HUES64 (cell line): ENCODE measurements at regions not wholly inside any gene's neighbourhood (a gene's known extent, or its start where the extent isn't known, plus 50 kb on each side); places are given as distances from the start of the nearest gene placed in this dataset.
"Not testable (repeated sequence)": the region's sequence is repeated elsewhere in the genome, so short reads cannot be mapped to it uniquely, and the experiment has no call there.

Source experiments
- H3K27ac ChIP-seq: 2 replicates; pipeline ENCODE4 v1.7.0; 2013; ENCODE audit warnings: low read depth, low read length, inconsistent platforms
- H3K27me3 ChIP-seq: 2 replicates; pipeline ENCODE4 v1.6.1; 2013; ENCODE audit warnings: mild to moderate bottlenecking, low read length; ENCODE audit not compliant: insufficient read depth
- H3K36me3 ChIP-seq: 2 replicates; pipeline ENCODE4 v1.6.1; 2013; ENCODE audit warnings: mild to moderate bottlenecking, low read length; ENCODE audit not compliant: insufficient read depth
- H3K4me1 ChIP-seq: 2 replicates; pipeline ENCODE4 v1.6.1; 2013; ENCODE audit warnings: mild to moderate bottlenecking, low read length, moderate library complexity; ENCODE audit not compliant: insufficient read depth
- H3K4me3 ChIP-seq: 2 replicates; pipeline ENCODE4 v1.5.1; 2013; ENCODE audit warnings: mild to moderate bottlenecking, low read length, moderate library complexity
- H3K9ac ChIP-seq: 2 replicates; pipeline ENCODE4 v1.6.1; 2013; ENCODE audit warnings: mild to moderate bottlenecking, low read depth, low read length
- H3K9me3 ChIP-seq: 2 replicates; pipeline ENCODE4 v1.6.1; 2013; ENCODE audit warnings: low read depth, low read length; ENCODE audit not compliant: insufficient read depth
- WGBS: fragments of 150-250, 120-280 bp; methylation state at CpG from one replicate; pipeline ENCODE4 v1.1.7; 2013; ENCODE audit warnings: missing lambda C conversion rate; 5-methylcytosine and 5-hydroxymethylcytosine counted together

GRCh38 chr7:84729284-84729683 is 457.6 kb downstream of the SEMA3D start:
- Histone ChIP-seq H3K4me1 (no peaks in the 10 kb centered on the region), H3K4me3 (no peak overlapping the region), H3K27me3 (no peaks in the 10 kb centered on the region), H3K9me3 (0 out of 2 replicates have a peak, but pooled peaks cover 4% of the 10 kb centered on the region), H3K27ac (no peak overlapping the region), H3K36me3 (no peaks in the 10 kb centered on the region), H3K9ac (no peak overlapping the region)
- 94% methylated on average over 1 of the region's 1 CpG for WGBS

- 96% methylated on average over 3 of the region's 3 CpGs for WGBS
- H3K36me3 ChIP-seq = no peaks in the 10 kb centered on the region
- H3K27me3 ChIP-seq = no peaks in the 10 kb centered on the region
- H3K9ac ChIP-seq = no peak overlapping the region
- no peak overlapping the region for H3K27ac ChIP-seq
- H3K9me3 ChIP-seq = no peaks in the 10 kb centered on the region
- H3K4me1 ChIP-seq = no peaks in the 10 kb centered on the region
- H3K4me3 ChIP-seq = no peak overlapping the region
These were observed 464.1 kb downstream of the SEMA3D start for GRCh38 chr7:84722734-84723133.

GRCh38 chr7:84722086-84722485 is 464.8 kb downstream of the SEMA3D start:
- H3K9me3 ChIP-seq = no peaks in the 10 kb centered on the region
- H3K4me3 ChIP-seq = no peak overlapping the region
- H3K36me3 ChIP-seq = no peaks in the 10 kb centered on the region
- no peak overlapping the region for H3K27ac ChIP-seq
- WGBS = 96% methylated on average over 1 of the region's 3 CpGs
- H3K9ac ChIP-seq = no peak overlapping the region
- H3K27me3 ChIP-seq = no peaks in the 10 kb centered on the region
- H3K4me1 ChIP-seq = no peaks in the 10 kb centered on the region

- no peak overlapping the region for H3K9ac ChIP-seq
- no peaks in the 10 kb centered on the region for H3K9me3 ChIP-seq
- no peak overlapping the region for H3K4me3 ChIP-seq
- no peaks in the 10 kb centered on the region for H3K36me3 ChIP-seq
- no peaks in the 10 kb centered on the region for H3K27me3 ChIP-seq
- H3K27ac ChIP-seq = no peak overlapping the region
- no peaks in the 10 kb centered on the region for H3K4me1 ChIP-seq
These were observed 466.3 kb downstream of the SEMA3D start for GRCh38 chr7:84720456-84721097.

GRCh38 chr7:84714765-84715164 is 472.1 kb downstream of the SEMA3D start:
- 58% methylated on average over 4 of the region's 4 CpGs for WGBS
- Histone ChIP-seq H3K9ac (no peak overlapping the region), H3K4me1 (no peaks in the 10 kb centered on the region), H3K4me3 (no peak overlapping the region), H3K27ac (no peak overlapping the region), H3K36me3 (no peaks in the 10 kb centered on the region), H3K27me3 (no peaks in the 10 kb centered on the region), H3K9me3 (no peaks in the 10 kb centered on the region)

- H3K36me3 ChIP-seq = no peaks in the 10 kb centered on the region
- H3K4me3 ChIP-seq = no peak overlapping the region
- H3K9ac ChIP-seq = no peak overlapping the region
- H3K27ac ChIP-seq = no peak overlapping the region
- H3K4me1 ChIP-seq = no peaks in the 10 kb centered on the region
- H3K27me3 ChIP-seq = no peaks in the 10 kb centered on the region
- no peaks in the 10 kb centered on the region for H3K9me3 ChIP-seq
- WGBS = 99% methylated on average over 3 of the region's 4 CpGs
These were observed 474.3 kb downstream of the SEMA3D start for GRCh38 chr7:84712374-84713121.

- H3K4me3 ChIP-seq, H3K9ac ChIP-seq, H3K27me3 ChIP-seq, H3K27ac ChIP-seq, H3K36me3 ChIP-seq, H3K4me1 ChIP-seq, H3K9me3 ChIP-seq: not testable (repeated sequence)
- 92% methylated on average over 1 of the region's 3 CpGs for WGBS
These were observed 476.3 kb downstream of the SEMA3D start for GRCh38 chr7:84710538-84710937.

GRCh38 chr7:84705706-84706105 is 481.1 kb downstream of the SEMA3D start:
- H3K27ac ChIP-seq = no peak overlapping the region
- no peaks in the 10 kb centered on the region for H3K27me3 ChIP-seq
- no peaks in the 10 kb centered on the region for H3K9me3 ChIP-seq
- H3K9ac ChIP-seq = no peak overlapping the region
- H3K36me3 ChIP-seq = no peaks in the 10 kb centered on the region
- H3K4me1 ChIP-seq = no peaks in the 10 kb centered on the region
- WGBS = 97% methylated on average over 1 of the region's 1 CpG
- H3K4me3 ChIP-seq = no peak overlapping the region

- no peak overlapping the region for H3K9ac ChIP-seq
- H3K9me3 ChIP-seq = no peaks in the 10 kb centered on the region
- H3K27me3 ChIP-seq = no peaks in the 10 kb centered on the region
- H3K27ac ChIP-seq = no peak overlapping the region
- H3K4me1 ChIP-seq = no peaks in the 10 kb centered on the region
- H3K36me3 ChIP-seq = no peaks in the 10 kb centered on the region
- WGBS = 91% methylated on average over 1 of the region's 1 CpG
- H3K4me3 ChIP-seq = no peak overlapping the region
These were observed 481.8 kb downstream of the SEMA3D start for GRCh38 chr7:84705079-84705478.

GRCh38 chr7:84704380-84704779 is 482.5 kb downstream of the SEMA3D start:
- WGBS = 86% methylated on average over 4 of the region's 4 CpGs
- H3K9ac ChIP-seq = no peak overlapping the region

GRCh38 chr7:84701524-84702306 is 485.1 kb downstream of the SEMA3D start:
- no peaks in the 10 kb centered on the region for H3K27me3 ChIP-seq
- no peaks in the 10 kb centered on the region for H3K36me3 ChIP-seq
- H3K9ac ChIP-seq = no peak overlapping the region
- no peak overlapping the region for H3K27ac ChIP-seq
- WGBS = 86% methylated on average over 7 of the region's 7 CpGs
- no peak overlapping the region for H3K4me3 ChIP-seq
- no peaks in the 10 kb centered on the region for H3K4me1 ChIP-seq
- H3K9me3 ChIP-seq = no peaks in the 10 kb centered on the region

More at GRCh38 chr7:84704380-84704779, 482.5 kb downstream of the SEMA3D start:
- Histone ChIP-seq H3K4me3 (no peak overlapping the region), H3K27ac (no peak overlapping the region), H3K9me3 (no peaks in the 10 kb centered on the region), H3K27me3 (no peaks in the 10 kb centered on the region), H3K4me1 (no peaks in the 10 kb centered on the region), H3K36me3 (no peaks in the 10 kb centered on the region)
